Activated naive CD4-positive, alpha-beta T cell treated with anti-CD3 and anti-CD28 coated beads, Interleukin-2, amount 10 ng/mL, durations not matched to agents 7 days and 5 days (primary cell): ENCODE measurements at regions not wholly inside any gene's neighbourhood (a gene's known extent, or its start where the extent isn't known, plus 50 kb on each side); places are given as distances from the start of the nearest gene placed in this dataset.

Experiments
- CTCF ChIA-PET: fragments of 350-600 bp; sonication (Branson Sonifier 250); formaldehyde crosslinking; loops from one replicate; lab custom pipeline; 2021; ENCODE audit warnings: antibody characterized with exemption; lab: Charles Lee
- DNase-seq: peaks from one replicate; pipeline ENCODE4 v3.0.0-alpha.2; 2020
- H3K27ac Mint-ChIP-seq: one replicate; pipeline ENCODE4 v1.8.0; 2021; ENCODE audit warnings: mild to moderate bottlenecking, moderate library complexity, mixed read lengths
- H3K27me3 Mint-ChIP-seq: one replicate; pipeline ENCODE4 v1.8.0; 2021; ENCODE audit warnings: mild to moderate bottlenecking, mixed read lengths
- H3K36me3 Mint-ChIP-seq: one replicate; pipeline ENCODE4 v1.8.0; 2021; ENCODE audit warnings: mixed read lengths
- H3K4me1 Mint-ChIP-seq: one replicate; pipeline ENCODE4 v1.8.0; 2021; ENCODE audit warnings: mixed read lengths
- H3K4me3 Mint-ChIP-seq: one replicate; pipeline ENCODE4 v1.8.0; 2021; ENCODE audit warnings: mild to moderate bottlenecking, moderate library complexity, mixed read lengths
- H3K9me3 Mint-ChIP-seq: one replicate; pipeline ENCODE4 v1.8.0; 2021; ENCODE audit warnings: mixed read lengths

GRCh38 chr2:120982598-120982997 lies 246.9 kb downstream of the GLI2 start:
- DNase-seq: no peak
- H3K27me3 Mint-ChIP-seq: no peaks in the 10 kb centered on the region
- no peak overlapping the region for H3K27ac Mint-ChIP-seq
- H3K4me3 Mint-ChIP-seq: no peak overlapping the region
- H3K4me1 Mint-ChIP-seq: no peaks in the 10 kb centered on the region
- CTCF ChIA-PET: no interaction called here
- H3K36me3 Mint-ChIP-seq: no peaks in the 10 kb centered on the region
- H3K9me3 Mint-ChIP-seq: peaks cover 1% of the 10 kb centered on the region

DNA sequence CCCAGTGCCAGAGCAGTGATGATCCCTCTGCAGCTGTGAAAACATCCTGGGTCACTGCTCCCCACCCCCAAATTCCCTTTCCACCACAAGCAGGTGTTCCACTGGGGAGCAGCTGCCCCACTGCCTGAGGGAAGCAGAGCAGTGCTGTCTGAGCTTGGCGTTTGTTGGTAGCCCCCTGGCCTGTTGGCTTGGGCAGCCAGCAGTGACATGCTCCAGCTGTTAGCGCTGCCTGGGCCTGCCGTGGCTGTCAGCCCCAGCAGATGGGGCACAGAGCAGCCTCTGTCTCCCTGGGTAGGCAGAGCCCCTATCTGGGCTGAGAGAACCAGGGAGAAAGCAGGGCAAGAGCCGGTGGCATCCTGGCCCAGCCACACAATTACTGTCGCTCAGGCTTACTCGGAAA lies 247.7 kb downstream of the GLI2 start:
- CTCF ChIA-PET: no interaction called here
- H3K27ac Mint-ChIP-seq: no peak overlapping the region

GRCh38 chr2:120984046-120984445 lies 248.4 kb downstream of the GLI2 start:
- DNase-seq: no peak
- no peaks in the 10 kb centered on the region for H3K36me3 Mint-ChIP-seq
- H3K4me3 Mint-ChIP-seq: no peak overlapping the region
- H3K27me3 Mint-ChIP-seq: no peaks in the 10 kb centered on the region
- peaks cover 1% of the 10 kb centered on the region for H3K9me3 Mint-ChIP-seq
- no peak overlapping the region for H3K27ac Mint-ChIP-seq
- no peaks in the 10 kb centered on the region for H3K4me1 Mint-ChIP-seq
- CTCF ChIA-PET: no interaction called here

More for the DNA sequence above, 247.7 kb downstream of the GLI2 start:
- no peaks in the 10 kb centered on the region for H3K36me3 Mint-ChIP-seq
- no peak overlapping the region for H3K4me3 Mint-ChIP-seq
- H3K9me3 Mint-ChIP-seq: peaks cover 1% of the 10 kb centered on the region
- no peak for DNase-seq
- no peaks in the 10 kb centered on the region for H3K4me1 Mint-ChIP-seq
- no peaks in the 10 kb centered on the region for H3K27me3 Mint-ChIP-seq

GRCh38 chr2:120984452-120985173 lies 248.9 kb downstream of the GLI2 start:
- Mint-ChIP-seq H3K36me3 (no peaks in the 10 kb centered on the region), H3K27me3 (no peaks in the 10 kb centered on the region), H3K27ac (no peak overlapping the region), H3K4me3 (no peak overlapping the region), H3K4me1 (no peaks in the 10 kb centered on the region), H3K9me3 (peaks cover 1% of the 10 kb centered on the region)
- CTCF ChIA-PET: no interaction called here
- no peak for DNase-seq

DNA sequence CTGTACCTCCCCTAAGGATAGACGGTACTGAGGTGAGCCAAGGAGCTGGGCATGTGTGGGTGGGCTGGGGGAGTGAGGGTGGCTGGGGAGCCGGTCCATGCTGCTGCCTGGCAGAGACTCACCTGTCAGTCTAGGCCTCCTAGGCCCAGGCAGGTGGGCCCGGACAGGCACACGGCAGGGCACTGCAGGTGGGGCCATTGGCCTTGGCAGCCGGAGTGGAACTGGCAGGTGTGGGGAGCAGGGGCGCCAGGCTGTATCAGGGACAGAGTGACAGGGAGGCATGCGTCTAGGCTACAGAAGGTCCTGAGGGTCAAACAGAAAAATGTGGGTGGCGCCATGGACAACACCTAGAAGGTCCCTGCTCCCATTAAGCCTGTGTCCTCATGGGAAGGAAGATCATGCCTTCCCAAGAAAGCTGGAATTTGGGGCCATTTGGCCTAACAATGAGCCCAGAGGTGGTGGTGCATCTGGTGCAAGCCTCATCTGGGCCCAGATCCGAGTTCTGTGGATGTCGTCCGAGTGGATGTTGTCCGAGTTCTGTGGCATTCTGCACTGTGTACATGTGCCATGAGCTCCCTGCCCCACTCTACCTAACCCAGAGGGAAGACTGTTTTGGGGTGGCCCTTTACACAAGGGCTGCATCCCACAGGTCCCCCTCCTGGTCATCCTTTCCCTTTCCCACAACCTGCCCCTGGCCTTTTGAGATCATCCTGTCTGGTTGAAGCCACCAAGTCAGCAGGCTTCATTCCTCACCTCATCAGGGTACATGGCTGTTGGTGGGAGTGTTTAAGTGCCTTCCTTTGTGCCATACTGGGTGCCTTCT lies 249.7 kb downstream of the GLI2 start:
- CTCF ChIA-PET: no interaction called here
- DNase-seq: no peak
- Mint-ChIP-seq H3K4me3 (no peak overlapping the region), H3K27ac (no peak overlapping the region), H3K4me1 (no peaks in the 10 kb centered on the region), H3K27me3 (no peaks in the 10 kb centered on the region), H3K9me3 (peaks cover 1% of the 10 kb centered on the region), H3K36me3 (no peaks in the 10 kb centered on the region)

DNA sequence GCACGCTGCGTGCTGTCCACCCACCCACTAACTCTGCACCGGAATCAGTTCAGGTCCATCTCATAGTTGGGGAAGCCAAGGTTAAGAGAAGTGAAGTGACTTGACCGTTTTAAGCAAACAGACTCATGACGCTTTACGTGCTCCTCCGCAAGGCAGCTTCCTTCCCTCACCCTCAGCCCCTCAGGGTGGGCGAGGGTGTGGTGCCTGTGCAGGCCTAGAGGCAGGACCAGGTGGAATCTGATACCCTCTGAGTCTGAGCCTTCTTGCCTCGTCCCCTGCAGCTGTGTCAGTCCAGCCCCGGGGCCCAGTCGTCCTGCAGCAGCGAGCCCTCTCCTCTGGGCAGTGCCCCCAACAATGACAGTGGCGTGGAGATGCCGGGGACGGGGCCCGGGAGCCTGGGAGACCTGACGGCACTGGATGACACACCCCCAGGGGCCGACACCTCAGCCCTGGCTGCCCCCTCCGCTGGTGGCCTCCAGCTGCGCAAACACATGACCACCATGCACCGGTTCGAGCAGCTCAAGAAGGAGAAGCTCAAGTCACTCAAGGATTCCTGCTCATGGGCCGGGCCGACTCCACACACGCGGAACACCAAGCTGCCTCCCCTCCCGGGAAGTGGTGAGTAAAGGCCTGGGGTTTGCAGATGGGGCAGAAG lies 250.5 kb downstream of the GLI2 start:
- Mint-ChIP-seq H3K9me3 (peaks cover 1% of the 10 kb centered on the region), H3K4me1 (no peaks in the 10 kb centered on the region), H3K27ac (no peak overlapping the region), H3K36me3 (no peaks in the 10 kb centered on the region), H3K4me3 (no peak overlapping the region), H3K27me3 (no peaks in the 10 kb centered on the region)
- CTCF ChIA-PET: no interaction called here
- DNase-seq: no peak

GRCh38 chr2:120986898-120987650 lies 251.4 kb downstream of the GLI2 start:
- no peak for DNase-seq
- H3K27ac Mint-ChIP-seq: no peak overlapping the region
- peaks cover 1% of the 10 kb centered on the region for H3K9me3 Mint-ChIP-seq
- H3K4me3 Mint-ChIP-seq: no peak overlapping the region
- H3K27me3 Mint-ChIP-seq: no peaks in the 10 kb centered on the region
- no peaks in the 10 kb centered on the region for H3K4me1 Mint-ChIP-seq
- CTCF ChIA-PET: no interaction called here
- H3K36me3 Mint-ChIP-seq: no peaks in the 10 kb centered on the region

- H3K27me3 Mint-ChIP-seq: no peaks in the 10 kb centered on the region
- no peak overlapping the region for H3K4me3 Mint-ChIP-seq
- DNase-seq: no peak
- H3K4me1 Mint-ChIP-seq: no peaks in the 10 kb centered on the region
- H3K27ac Mint-ChIP-seq: no peak overlapping the region
- no peaks in the 10 kb centered on the region for H3K36me3 Mint-ChIP-seq
- peaks cover 1% of the 10 kb centered on the region for H3K9me3 Mint-ChIP-seq
- CTCF ChIA-PET: no interaction called here
Measured at GRCh38 chr2:120988051-120988699, 252.5 kb downstream of the GLI2 start.

- H3K27ac Mint-ChIP-seq: no peak overlapping the region
- CTCF ChIA-PET: no interaction called here
- DNase-seq: no peak
Measured at GRCh38 chr2:120988700-120989511, 253.2 kb downstream of the GLI2 start.

DNA sequence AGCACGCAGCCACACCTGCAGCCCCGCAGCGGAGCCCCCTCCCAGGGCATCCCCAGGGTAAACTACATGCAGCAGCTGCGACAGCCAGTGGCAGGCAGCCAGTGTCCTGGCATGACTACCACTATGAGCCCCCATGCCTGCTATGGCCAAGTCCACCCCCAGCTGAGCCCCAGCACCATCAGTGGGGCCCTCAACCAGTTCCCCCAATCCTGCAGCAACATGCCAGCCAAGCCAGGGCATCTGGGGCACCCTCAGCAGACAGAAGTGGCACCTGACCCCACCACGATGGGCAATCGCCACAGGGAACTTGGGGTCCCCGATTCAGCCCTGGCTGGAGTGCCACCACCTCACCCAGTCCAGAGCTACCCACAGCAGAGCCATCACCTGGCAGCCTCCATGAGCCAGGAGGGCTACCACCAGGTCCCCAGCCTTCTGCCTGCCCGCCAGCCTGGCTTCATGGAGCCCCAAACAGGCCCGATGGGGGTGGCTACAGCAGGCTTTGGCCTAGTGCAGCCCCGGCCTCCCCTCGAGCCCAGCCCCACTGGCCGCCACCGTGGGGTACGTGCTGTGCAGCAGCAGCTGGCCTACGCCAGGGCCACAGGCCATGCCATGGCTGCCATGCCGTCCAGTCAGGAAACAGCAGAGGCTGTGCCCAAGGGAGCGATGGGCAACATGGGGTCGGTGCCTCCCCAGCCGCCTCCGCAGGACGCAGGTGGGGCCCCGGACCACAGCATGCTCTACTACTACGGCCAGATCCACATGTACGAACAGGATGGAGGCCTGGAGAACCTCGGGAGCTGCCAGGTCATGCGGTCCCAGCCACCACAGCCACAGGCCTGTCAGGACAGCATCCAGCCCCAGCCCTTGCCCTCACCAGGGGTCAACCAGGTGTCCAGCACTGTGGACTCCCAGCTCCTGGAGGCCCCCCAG lies 254.1 kb downstream of the GLI2 start:
- peaks cover 1% of the 10 kb centered on the region for H3K9me3 Mint-ChIP-seq

More at GRCh38 chr2:120988700-120989511, 253.2 kb downstream of the GLI2 start:
- no peaks in the 10 kb centered on the region for H3K27me3 Mint-ChIP-seq
- no peaks in the 10 kb centered on the region for H3K36me3 Mint-ChIP-seq
- H3K4me1 Mint-ChIP-seq: no peaks in the 10 kb centered on the region
- H3K9me3 Mint-ChIP-seq: peaks cover 1% of the 10 kb centered on the region
- no peak overlapping the region for H3K4me3 Mint-ChIP-seq

GRCh38 chr2:120990451-120990871 lies 254.8 kb downstream of the GLI2 start:
- CTCF ChIA-PET: no interaction called here
- DNase-seq: no peak
- Mint-ChIP-seq H3K4me3 (no peak overlapping the region), H3K36me3 (no peaks in the 10 kb centered on the region), H3K27ac (no peak overlapping the region), H3K27me3 (no peaks in the 10 kb centered on the region), H3K9me3 (peaks cover 1% of the 10 kb centered on the region), H3K4me1 (no peaks in the 10 kb centered on the region)

More for the DNA sequence above, 254.1 kb downstream of the GLI2 start:
- Mint-ChIP-seq H3K4me3 (no peak overlapping the region), H3K27me3 (no peaks in the 10 kb centered on the region), H3K27ac (no peak overlapping the region), H3K4me1 (no peaks in the 10 kb centered on the region), H3K36me3 (no peaks in the 10 kb centered on the region)
- DNase-seq: no peak
- CTCF ChIA-PET: no interaction called here

DNA sequence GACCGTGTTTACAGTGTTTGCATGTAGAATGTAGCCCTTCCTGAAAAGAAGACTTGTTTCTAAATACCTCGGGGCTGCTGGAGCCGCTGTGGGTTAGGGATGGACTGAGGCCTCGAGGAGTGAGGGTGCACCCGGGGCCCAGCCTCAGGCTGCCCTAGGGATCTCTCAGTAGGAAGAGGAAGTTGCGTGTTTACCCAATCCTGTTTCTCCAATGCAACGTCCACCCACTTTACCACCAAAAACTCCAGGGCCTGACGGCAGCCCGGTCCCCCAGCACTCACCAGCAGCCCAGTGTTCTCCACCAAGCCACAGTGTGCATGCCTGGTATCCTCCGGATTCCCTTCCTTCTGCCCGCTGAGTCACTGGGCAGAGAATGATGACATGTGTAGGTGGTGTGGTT lies 255.8 kb downstream of the GLI2 start:
- CTCF ChIA-PET: no interaction called here
- no peak for DNase-seq
- H3K36me3 Mint-ChIP-seq: no peaks in the 10 kb centered on the region
- H3K27ac Mint-ChIP-seq: no peak overlapping the region
- no peaks in the 10 kb centered on the region for H3K27me3 Mint-ChIP-seq
- H3K4me3 Mint-ChIP-seq: no peak overlapping the region
- H3K4me1 Mint-ChIP-seq: no peaks in the 10 kb centered on the region
- peaks cover 1% of the 10 kb centered on the region for H3K9me3 Mint-ChIP-seq
